ENCODE measurements at regions not wholly inside any gene's neighbourhood (a gene's known extent, or its start where the extent isn't known, plus 50 kb on each side); places are given as distances from the start of the nearest gene placed in this dataset.

DNA sequence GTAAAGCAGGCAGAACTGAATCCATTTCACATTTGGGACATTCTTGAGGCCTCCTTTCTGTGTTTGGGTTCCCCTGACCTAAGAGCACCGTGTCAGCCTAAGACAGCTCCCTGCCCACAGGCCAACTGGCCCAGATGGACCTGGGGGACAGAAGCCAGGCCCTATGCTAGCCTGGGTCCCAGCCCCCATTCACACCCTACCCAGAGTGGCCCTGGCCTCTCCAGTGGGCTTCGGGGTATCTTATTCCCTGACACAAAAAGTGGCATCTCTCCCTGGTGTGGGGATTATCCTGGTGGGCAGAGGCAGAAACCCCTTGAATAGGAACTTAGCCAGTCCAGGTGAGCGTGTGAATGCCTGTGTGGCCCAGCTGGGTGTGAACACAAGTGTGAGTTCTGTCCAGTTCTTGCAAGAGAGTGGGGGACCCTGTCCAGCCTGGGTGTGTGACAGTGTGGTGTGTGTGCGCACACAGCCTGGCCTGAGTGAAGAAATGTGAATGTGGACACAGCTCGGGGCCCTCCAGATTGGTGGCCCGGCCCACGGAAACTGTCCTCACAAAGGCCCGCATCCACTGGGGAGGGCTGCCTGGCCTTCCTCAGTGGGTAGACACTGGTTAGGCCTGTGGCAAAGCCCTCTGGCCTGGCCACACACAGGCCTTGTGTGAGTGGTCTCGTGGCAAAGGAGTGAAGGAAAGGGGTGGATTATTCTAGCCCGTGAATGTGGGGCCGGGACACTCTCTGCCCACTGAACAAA, 63.0 kb upstream of the HAAO start:
- Histone ChIP-seq H3K36me3 (no peaks in the 10 kb centered on the region), H4K20me1 (no peaks in the 10 kb centered on the region), H3K4me2 (peak overlapping the region in 6 of 11 experiments; percentile 20 to 92 (median 86); a peak in 7 of 22 replicates), H3K4me1 (peaks cover 12 to 67% (median 45%) of the 10 kb centered on the region in 10 experiments), H3K27ac (no peak overlapping the region), H3K27me3 (peaks cover 0 to 30% (median 0%) of the 10 kb centered on the region in 11 experiments; a peak in 6 of 22 replicates), H3K4me3 (no peak overlapping the region), H3K9ac (no peak overlapping the region), H3K9me3 (replicated peaks in 1 of 11) (peaks cover 0 to under 1% (median 0%) of the 10 kb centered on the region in 11 experiments; a peak in 2 of 22 replicates)
- no peak for TF ChIP-seq Cebpa-rat (IDR thresholded peaks at IDR 0.05)

DNA sequence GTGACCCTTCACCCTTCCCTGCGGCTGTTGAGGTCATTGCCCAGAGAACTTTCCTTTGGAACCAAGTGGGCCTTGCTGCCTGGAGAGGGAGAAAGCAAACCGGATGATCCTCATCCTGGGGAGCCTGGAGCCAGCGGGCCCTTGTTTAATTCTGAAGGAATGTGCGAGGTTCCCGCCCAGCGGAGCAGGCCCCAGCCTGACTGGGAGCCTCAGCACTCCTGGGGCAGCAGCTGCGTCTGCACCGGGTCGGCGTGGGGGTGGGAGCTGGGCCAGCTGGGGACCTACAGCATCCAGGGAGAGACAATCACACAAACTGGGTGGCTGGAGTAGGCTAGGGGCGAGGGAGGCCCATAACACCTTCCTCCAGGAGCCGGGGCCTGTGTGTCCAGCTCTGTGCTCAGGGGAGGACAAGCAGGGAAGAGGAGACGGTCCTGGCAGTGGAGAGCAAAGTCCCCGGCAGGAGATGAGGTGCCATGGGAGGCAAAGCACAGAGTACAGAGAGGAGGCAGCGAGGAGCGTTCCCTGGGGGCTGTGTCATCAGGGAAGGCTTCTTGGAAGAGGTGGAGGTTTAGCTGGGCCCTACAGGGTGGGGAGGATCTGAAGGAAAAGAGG, 61.9 kb upstream of the HAAO start:
- Histone ChIP-seq H3K9me3 (replicated peaks in 1 of 11) (no peaks in the 10 kb centered on the region), H3K27me3 (peaks cover 0 to 30% (median 0%) of the 10 kb centered on the region in 11 experiments; a peak in 6 of 22 replicates), H3K4me2 (peak overlapping the region in 7 of 11 experiments; percentile 14 to 60 (median 47); a peak in 13 of 22 replicates), H3K4me3 (no peak overlapping the region), H4K20me1 (no peaks in the 10 kb centered on the region), H3K9ac (peak overlapping the region in 1 of 11 experiments; percentile 23; a peak in 1 of 22 replicates), H3K4me1 (peaks cover 9 to 73% (median 40%) of the 10 kb centered on the region in 10 experiments), H3K27ac (peak overlapping the region in 1 of 11 experiments; percentile 24; a peak in 1 of 22 replicates), H3K36me3 (no peaks in the 10 kb centered on the region)
- no peak for TF ChIP-seq Cebpa-rat (IDR thresholded peaks at IDR 0.05)

DNA sequence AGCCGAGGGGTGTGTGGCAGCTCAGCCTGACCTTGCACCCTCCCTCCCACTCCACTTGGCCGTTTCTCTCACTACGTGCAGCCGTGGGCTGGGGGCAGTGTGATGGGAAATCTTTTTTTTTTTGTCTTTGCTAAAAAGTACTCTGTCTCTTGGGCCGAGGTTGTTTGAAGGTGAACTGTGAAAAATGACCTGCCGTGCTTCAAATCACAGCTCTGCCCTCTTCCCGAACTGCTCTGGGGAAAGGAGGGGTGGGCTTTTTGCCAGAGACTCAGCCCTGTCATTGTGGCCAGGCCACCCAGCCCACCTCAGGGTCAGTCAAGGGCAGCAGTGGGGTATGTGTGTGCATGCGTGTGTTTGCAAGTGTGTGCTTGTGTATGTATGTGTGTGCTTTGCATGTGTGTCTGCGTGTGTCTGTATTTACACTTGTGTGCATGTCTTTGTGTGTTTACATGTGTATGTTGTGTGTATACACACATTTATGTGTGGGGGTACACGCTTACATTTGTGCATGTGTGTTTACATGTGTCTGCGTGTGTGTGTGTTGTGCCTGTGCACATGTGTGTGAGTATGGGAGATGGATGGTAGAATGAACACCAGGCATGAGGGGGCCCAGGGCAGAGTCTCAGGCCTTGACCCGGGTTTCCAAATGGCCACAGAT, 61.3 kb upstream of the HAAO start:
- H3K4me3 ChIP-seq: no peak overlapping the region
- H3K9ac ChIP-seq: no peak overlapping the region; a peak in 1 of 22 replicates
- no peak for TF ChIP-seq Cebpa-rat (IDR thresholded peaks at IDR 0.05)
- peaks cover 9 to 77% (median 46%) of the 10 kb centered on the region in 10 experiments for H3K4me1 ChIP-seq
- no peaks in the 10 kb centered on the region for H3K36me3 ChIP-seq
- H3K9me3 ChIP-seq (replicated peaks in 1 of 11): no peaks in the 10 kb centered on the region
- peaks cover 0 to 30% (median 0%) of the 10 kb centered on the region in 11 experiments; a peak in 6 of 22 replicates for H3K27me3 ChIP-seq
- peak overlapping the region in 7 of 11 experiments; percentile 14 to 60 (median 47); a peak in 9 of 22 replicates for H3K4me2 ChIP-seq
- H4K20me1 ChIP-seq: no peaks in the 10 kb centered on the region
- no peak overlapping the region for H3K27ac ChIP-seq

DNA sequence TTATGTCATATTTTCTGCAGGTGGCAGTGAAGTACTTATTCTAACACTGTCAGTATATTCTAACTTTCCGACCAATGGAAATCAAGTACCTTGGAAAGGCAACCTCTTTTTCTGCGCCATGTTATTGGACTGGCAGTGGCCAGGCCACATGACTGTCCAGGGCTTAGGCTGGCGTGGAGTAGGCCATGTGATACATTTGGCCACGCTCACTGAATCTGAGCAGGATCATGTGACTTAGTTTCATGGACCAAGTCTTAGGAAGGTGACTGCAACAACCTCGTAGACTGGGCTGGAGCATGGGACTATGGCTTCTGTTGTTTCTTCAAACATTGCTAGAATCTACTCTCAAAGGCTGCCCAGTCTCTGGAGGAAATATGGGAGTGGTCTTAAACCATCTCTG, 60.4 kb upstream of the HAAO start:
- no peaks in the 10 kb centered on the region for H4K20me1 ChIP-seq

DNA sequence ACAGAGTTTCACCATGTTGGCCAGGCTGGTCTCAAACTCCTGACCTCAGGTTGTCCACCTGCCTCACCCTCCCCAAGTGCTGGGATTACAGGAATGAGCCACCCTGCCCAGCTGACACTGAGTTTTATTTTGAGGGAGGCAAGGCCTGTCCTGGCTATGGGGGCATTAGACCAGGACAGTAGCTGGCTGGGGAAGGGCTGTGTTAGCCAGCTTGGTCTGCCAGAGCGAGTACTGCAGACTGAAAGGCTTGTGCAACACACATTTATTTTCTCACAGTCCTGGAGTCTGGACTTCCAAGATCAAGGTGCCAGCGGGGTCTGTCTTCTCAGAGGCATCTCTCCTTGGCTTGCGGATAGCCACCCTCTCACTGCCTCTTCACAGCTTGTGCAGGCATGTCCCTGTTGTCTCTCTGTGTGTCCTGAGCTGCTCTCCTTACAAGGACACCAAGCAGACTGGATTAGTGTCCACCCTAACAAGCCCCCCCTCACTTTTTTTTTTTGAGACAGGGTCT, 59.4 kb upstream of the HAAO start:
- no peak for TF ChIP-seq Cebpa-rat (IDR thresholded peaks at IDR 0.05)

More for the DNA sequence above, 60.4 kb upstream of the HAAO start:
- Histone ChIP-seq H3K9ac (no peak overlapping the region), H3K4me3 (no peak overlapping the region), H3K4me1 (peaks cover 9 to 77% (median 38%) of the 10 kb centered on the region in 10 experiments), H3K27ac (no peak overlapping the region), H3K27me3 (peaks cover 0 to 25% (median 0%) of the 10 kb centered on the region in 11 experiments; a peak in 6 of 22 replicates), H3K9me3 (replicated peaks in 1 of 11) (no peaks in the 10 kb centered on the region), H3K4me2 (0 out of 22 replicates have a peak overlapping the region, but pooled peaks of 1 of the 11 experiments have one; percentile 50), H3K36me3 (no peaks in the 10 kb centered on the region)
- no peak for TF ChIP-seq Cebpa-rat (IDR thresholded peaks at IDR 0.05)

DNA sequence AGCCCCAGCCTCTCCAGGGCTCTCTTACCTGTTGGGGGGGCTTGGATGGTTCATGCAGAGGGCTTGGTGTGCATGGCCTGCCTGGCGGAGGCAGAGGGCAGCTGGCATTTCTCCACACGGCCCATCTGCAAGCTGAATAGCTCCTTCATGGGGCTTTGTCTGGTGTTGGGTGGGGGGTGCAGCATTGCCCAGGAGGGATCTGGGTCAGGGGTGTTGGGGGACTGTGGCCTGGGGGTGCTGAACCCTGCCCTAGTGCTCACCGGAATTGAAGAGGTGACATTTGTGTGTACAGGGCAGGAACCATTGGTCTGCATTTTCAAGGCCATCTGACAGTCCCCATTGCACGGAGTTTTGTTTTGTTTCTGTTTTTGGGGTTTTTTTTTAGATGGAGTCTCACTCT, 58.8 kb upstream of the HAAO start:
- H3K27me3 ChIP-seq: peaks cover 0 to 9% (median 0%) of the 10 kb centered on the region in 11 experiments; a peak in 4 of 22 replicates
- no peaks in the 10 kb centered on the region for H3K9me3 ChIP-seq (replicated peaks in 1 of 11)
- H3K4me3 ChIP-seq: no peak overlapping the region
- H3K4me1 ChIP-seq: peaks cover 0 to 62% (median 22%) of the 10 kb centered on the region in 10 experiments; a peak in 16 of 20 replicates
- H4K20me1 ChIP-seq: no peaks in the 10 kb centered on the region
- H3K4me2 ChIP-seq: no peak overlapping the region
- H3K9ac ChIP-seq: no peak overlapping the region
- H3K27ac ChIP-seq: no peak overlapping the region
- H3K36me3 ChIP-seq: no peaks in the 10 kb centered on the region
- no peak for TF ChIP-seq Cebpa-rat (IDR thresholded peaks at IDR 0.05)

More for the DNA sequence above, 59.4 kb upstream of the HAAO start:
- Histone ChIP-seq H3K27me3 (peaks cover 0 to 15% (median 0%) of the 10 kb centered on the region in 11 experiments; a peak in 6 of 22 replicates), H4K20me1 (no peaks in the 10 kb centered on the region), H3K4me2 (no peak overlapping the region), H3K4me3 (no peak overlapping the region), H3K9ac (no peak overlapping the region), H3K36me3 (no peaks in the 10 kb centered on the region), H3K9me3 (replicated peaks in 1 of 11) (no peaks in the 10 kb centered on the region), H3K27ac (no peak overlapping the region), H3K4me1 (peaks cover 1 to 68% (median 28%) of the 10 kb centered on the region in 10 experiments)

DNA sequence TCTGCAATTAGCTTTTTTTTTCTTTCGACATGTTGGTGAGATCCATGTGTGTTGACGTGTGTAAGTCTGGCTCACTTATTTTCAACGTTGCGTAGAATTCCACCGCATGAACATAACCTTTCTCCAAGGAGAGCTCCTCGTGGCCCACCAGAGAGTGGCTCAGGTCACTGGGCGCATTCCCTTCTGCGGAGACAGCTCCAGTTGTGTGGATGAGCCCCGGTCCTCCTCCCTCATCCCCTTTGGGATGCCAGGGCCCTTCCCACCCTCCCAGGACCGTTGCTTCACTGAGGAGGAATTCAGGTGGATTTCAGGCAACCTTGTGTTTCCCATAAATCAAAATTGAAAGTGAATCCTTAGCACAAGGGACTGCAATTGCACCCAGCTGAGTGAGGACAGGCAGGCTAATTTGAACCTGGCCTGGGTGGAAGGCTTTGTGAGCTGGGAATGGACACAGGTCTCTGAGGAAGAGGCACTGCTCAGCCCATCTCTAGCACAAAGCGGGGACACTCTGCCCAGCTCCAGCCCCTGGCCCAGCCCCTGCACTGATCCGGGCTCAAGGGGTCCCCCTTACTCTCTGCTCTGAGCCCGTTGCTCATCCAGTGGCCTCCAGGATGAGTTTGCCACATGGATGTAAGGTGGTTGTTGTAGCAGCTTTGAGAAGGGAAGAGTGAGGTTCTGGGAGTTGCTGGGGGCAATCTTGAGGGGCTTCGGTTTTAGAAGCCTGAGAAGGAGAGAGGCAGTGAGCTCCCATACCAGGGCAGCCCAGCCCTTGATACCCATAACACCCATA, 57.8 kb upstream of the HAAO start:
- H3K9ac ChIP-seq: no peak overlapping the region
- no peak overlapping the region for H3K4me3 ChIP-seq
- H3K4me2 ChIP-seq: peak overlapping the region in 2 of 11 experiments; percentile 10 to 60; a peak in 1 of 22 replicates
- H3K36me3 ChIP-seq: no peaks in the 10 kb centered on the region
- H3K9me3 ChIP-seq (replicated peaks in 1 of 11): no peaks in the 10 kb centered on the region
- no peaks in the 10 kb centered on the region for H4K20me1 ChIP-seq
- peaks cover 0 to 55% (median 17%) of the 10 kb centered on the region in 10 experiments; a peak in 14 of 20 replicates for H3K4me1 ChIP-seq
- TF ChIP-seq Cebpa-rat (IDR thresholded peaks at IDR 0.05): no peak
- H3K27ac ChIP-seq: no peak overlapping the region
- no peaks in the 10 kb centered on the region for H3K27me3 ChIP-seq

DNA sequence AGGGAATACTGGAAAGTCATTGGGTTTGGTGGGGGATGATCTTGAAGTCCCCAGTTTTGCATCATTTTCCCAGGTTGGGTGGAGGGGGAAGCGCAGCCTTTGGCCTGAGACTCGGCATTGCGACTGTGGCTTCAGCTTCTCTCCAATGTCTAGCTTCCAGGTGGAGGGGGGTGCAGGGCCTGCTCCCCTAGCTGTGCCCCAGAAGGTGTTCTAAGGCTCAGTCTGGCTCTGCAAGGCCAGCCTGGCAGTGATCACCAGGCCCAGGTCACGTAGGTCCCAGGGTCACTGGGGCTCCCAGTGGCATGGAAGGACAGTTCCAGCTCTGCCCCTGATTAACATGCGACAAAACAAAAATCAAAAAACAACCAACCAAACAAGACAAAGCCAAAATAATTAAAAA, 56.9 kb upstream of the HAAO start:
- TF ChIP-seq Cebpa-rat (IDR thresholded peaks at IDR 0.05): no peak
- no peaks in the 10 kb centered on the region for H3K36me3 ChIP-seq
- H4K20me1 ChIP-seq: no peaks in the 10 kb centered on the region
- H3K27ac ChIP-seq: no peak overlapping the region; a peak in 1 of 22 replicates
- H3K27me3 ChIP-seq: no peaks in the 10 kb centered on the region
- H3K4me1 ChIP-seq: peaks cover 6 to 56% (median 21%) of the 10 kb centered on the region in 10 experiments; a peak in 17 of 20 replicates
- no peak overlapping the region for H3K4me3 ChIP-seq
- no peaks in the 10 kb centered on the region for H3K9me3 ChIP-seq (replicated peaks in 1 of 11)
- H3K9ac ChIP-seq: no peak overlapping the region
- H3K4me2 ChIP-seq: peak overlapping the region in 8 of 11 experiments; percentile 19 to 67 (median 42); a peak in 14 of 22 replicates

Measured in BLaER1 treated with 17β-estradiol and CSF1 and Interleukin-3, amounts not matched to agents 10 nM and 100 nM (cell line).